NCI-H446 treated with DMSO at 0.1 percent for 48 hours (cell line): ENCODE measurements at regions not wholly inside any gene's neighbourhood (a gene's known extent, or its start where the extent isn't known, plus 50 kb on each side); places are given as distances from the start of the nearest gene placed in this dataset.

Source experiments
- DNase-seq: peaks from one replicate; lab custom pipeline; 2025; lab: John Stamatoyannopoulos, UW

DNA sequence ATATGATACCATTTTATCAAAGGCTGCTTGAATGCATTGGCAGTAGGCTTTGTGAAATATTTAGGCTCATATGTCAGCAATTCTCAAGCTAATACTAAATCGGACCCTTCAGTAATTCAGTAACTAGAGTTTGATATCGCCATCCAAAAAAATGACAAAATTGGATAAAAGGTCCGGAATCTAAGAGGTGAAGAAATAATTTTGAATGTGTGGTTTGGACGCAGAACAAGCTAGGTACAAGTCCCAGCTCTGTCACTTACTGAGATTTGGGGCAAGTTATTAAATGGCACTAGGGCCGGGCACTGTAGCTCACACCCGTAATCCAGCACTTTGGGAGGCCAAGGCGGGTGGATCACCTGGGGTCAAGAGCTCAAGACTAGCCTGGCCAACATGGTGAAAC, 956.5 kb downstream of the CDH11 start:
- no peak for DNase-seq

GRCh38 chr16:64162613-64163375, 959.1 kb downstream of the CDH11 start:
- no peak for DNase-seq

GRCh38 chr16:64159976-64160375, 961.9 kb downstream of the CDH11 start:
- no peak for DNase-seq

DNA sequence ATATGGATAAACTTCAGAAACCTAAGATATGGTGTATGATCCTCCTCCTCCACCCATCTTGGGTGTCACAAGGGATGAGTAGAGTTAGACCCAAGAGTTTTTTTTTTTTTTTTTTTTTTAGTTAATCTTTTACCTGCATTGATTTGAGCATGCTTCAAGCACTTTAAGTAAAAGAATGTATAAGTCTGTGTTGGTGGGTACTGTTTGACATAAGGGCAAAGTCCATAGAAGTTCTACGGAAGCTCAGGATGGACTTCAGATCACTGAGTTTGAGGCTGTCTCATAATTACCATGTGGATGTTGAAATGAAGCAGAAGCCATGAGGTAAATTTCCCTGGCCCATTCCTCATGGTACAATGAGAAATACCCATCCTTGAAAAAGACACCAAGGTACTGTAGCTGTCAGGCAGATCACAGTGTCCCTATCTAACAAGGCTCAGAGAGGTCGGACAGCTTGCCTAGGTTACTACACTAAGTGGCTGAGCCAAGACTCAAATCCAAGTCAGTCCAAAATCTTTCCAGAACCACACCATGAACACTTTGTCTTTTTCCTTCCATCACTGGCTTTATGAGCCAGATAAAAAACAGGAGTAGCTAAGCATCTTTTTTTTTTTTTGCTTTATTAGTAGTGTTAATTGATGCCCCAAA, 962.8 kb downstream of the CDH11 start:
- no peak for DNase-seq

GRCh38 chr16:64153718-64154117, 968.1 kb downstream of the CDH11 start:
- DNase-seq, result no peak

DNA sequence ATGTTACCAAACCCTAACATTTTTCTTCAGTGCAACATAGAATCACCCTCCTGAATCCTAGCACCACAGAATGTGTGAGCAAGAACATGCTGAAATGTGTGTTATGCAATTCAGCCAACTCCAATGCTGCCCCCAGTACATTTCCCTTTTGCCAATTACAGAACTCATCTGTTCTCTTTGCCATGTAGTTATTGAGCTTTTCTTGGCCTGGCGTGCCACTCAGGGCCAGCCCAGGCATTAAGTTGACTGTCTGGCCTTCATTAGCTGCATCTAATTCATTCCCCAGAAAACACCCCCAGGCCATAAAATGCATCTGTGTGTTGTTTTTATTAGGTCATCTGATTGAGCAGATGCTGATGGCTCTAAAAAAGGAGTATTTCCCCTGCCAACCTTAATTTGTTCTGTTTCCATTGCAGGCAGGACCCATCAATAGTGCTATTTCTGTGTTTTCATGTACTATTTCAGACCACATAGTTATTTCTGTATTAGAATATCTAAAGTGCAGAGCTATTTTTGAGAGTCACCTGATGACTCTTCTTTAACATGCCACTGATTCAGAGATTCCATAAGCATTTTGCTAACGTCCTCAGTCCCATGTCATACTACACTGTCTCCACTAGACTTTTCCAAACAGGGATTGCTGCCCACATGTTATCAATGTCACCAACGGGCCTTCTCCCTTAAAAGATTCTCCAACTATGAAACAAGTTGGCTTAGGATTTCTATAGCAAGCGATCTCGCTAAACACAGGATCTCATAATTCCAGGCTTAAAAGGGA, 969.7 kb downstream of the CDH11 start:
- peak; percentile 79 for DNase-seq

DNA sequence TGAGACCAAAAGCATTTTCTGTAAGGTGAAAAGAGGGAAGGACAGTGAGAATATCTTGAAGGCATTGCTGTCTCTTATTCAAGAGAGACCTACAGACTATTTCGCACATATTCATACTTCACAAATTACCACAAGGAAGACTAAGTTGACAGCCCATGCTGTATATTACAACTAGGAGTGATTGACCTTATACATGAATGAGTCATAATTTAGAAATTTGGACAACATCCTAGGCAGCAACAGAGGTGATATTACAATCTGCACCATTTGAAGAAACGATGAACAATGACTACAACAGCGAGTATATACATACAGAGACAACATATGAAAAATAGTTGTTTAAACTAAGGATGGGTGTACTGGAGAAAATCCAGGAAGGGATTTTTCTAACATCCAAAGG, 971.7 kb downstream of the CDH11 start:
- no peak for DNase-seq

- no peak for DNase-seq
Observed at GRCh38 chr16:64149756-64150155, 972.1 kb downstream of the CDH11 start.

DNA sequence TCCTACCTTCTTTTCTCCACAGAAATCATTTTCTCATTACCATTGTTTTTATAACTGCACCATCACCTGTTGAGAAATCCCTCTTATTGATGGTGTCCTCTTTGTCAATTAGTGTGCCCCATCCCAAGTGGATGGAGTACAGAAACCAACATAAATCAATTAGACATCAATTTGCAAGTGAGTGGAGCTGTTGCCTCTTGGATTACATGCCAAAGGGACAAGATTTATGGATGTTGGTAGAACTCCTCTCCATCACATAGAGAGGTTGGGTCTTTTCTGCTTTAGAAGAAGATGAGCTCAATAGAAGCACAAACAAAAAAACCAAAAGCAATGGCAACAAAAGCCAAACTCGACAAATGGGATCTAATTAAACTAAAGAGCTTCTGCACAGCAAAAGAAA, 973.5 kb downstream of the CDH11 start:
- DNase-seq, result no peak

GRCh38 chr16:64147941-64148340, 973.9 kb downstream of the CDH11 start:
- no peak for DNase-seq

DNA sequence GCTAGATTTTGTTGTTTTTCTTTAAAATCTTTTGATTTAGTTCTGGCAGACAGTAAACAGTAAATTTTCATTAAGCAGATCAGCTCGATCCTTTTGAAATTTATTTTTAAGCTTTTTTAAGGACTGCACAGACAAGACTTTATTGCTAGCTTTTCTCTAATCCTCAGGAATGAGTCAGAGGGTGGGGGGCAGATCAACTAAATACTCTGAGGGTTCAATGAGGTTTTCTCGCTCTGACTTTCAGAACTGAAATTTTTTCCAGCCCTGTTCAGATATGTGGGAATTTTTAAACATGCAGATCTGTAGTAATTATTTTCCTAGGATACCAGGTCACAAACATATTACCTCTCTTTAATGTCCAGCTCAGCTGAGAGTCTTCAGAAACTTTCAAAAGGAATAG, 977.2 kb downstream of the CDH11 start:
- DNase-seq, result no peak

GRCh38 chr16:64138621-64139020, 983.2 kb downstream of the CDH11 start:
- DNase-seq, result no peak

- DNase-seq, result no peak
Observed at GRCh38 chr16:64138006-64138405, 983.9 kb downstream of the CDH11 start.

DNA sequence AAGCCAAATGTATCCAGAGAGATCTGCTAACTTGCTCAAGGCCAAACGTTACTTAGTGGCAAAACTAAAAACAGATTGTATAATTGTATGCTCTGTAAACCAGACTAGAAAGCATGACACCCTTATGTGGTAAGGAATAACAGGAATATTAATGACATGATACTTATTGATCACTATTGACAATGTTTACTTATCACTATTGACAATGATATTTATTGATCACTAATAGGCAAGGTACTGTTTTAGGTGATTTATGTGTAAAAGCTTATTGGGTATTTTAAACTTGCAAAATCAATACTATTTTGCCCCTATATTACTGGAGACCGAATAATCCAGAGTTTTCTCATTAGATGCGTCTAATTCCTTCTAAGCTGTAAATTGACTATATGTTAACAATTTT, 985.1 kb downstream of the CDH11 start:
- DNase-seq, result no peak

DNA sequence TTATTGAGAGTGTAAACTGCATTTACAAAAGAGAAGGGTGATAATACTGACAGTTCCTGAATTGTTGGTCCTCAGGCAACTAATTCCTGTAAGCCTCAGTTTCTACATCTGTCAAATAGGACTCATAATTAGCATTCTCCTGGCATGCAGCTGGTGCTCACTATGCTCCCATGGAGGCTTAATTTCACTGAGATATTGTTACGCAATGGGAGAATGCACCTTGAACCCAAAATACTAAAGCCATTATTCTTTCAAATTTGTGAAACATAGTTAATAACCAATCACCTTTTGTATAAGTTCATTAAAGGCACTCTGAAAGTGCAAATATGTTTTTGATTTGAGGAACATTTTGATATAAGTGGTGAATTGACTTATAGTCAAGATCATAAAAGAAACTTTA, 985.5 kb downstream of the CDH11 start:
- no peak for DNase-seq

DNA sequence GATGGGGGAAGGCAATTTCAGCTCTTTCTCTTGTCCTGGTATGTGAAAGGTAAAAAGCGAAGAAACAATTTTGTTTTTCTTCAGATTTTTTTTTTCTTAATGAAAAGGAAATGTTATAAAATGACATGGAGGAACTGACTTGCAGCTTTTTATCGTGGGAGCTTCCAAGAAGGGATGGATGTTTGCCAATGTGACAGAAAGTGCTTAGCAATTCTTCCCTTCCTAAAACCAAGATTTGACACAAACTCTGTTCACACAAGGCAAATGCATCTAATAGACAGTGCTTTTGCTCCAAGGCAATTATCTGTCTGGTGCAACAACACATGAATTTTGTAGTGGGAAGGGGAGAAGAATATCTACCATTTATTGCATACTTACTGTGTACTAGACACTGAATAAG, 988.5 kb downstream of the CDH11 start:
- no peak for DNase-seq

DNA sequence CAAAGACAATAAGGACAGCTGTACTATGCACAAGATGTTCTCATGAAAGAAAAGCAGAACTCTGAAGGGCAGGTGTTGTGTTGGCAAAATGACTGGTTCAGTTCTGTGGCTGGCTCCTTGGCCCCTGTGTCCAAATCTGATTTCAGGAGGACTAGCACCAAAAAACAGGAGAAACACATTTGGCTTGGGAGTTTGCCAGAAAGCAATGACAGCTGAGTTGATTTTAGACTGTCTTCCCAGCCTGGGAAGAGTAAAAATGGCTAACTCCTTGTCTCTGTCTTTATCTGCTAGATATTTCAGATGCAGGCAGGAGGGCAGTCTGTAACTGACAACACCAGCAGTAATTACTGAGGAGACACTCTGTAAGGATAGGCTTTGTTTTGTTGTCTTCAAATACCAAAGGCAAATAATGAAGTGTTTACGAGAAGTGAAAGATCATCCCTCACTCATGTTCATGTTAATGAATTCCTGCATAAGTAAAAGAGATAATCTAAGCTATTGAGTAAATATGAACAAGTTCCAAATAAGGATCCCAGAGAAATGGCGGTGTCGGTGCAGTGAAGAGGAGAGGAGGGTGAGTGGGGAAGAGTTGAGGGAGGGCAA, 989.0 kb downstream of the CDH11 start:
- peak; percentile 36 for DNase-seq

DNA sequence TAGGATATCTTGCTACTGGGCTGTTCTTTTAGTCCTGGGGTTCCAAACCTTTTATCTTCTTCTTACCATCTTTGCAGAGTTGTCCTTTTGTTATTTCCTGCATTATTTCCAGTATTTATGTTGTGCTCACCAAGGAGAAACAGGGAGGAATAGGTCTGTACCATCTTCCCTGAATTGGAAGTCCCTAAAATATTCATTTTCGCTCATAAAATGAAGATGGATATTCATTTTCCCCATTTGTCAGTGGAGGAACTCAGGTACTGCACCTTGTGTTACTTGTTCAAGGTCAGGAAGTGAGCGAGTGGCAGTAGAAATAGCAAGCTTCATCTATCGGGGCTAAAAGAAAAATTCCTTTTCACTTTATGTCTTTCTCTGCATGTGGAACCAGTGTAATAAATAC, 989.7 kb downstream of the CDH11 start:
- no peak for DNase-seq

DNA sequence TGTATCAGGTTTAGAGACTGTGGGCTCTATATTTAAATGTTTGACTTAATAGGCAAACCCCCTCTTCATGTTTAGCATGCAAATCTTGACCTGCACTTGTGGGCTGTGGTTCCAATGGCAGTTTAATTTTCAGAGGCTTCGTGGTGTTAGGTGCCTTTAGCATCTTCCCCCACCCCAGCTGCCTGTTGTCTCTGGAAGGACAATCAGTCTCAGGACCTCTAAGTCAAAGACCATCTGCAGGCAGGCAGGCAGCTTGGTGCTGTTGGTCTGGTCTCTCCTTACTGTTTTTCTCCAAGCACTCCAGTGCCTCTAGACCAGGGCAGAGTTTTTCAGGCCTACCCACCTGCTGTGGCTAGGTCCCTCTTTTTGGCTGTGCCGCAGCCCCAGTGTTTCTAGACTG, 990.4 kb downstream of the CDH11 start:
- DNase-seq, result no peak

GRCh38 chr16:64130140-64130539, 991.7 kb downstream of the CDH11 start:
- DNase-seq, result no peak

DNA sequence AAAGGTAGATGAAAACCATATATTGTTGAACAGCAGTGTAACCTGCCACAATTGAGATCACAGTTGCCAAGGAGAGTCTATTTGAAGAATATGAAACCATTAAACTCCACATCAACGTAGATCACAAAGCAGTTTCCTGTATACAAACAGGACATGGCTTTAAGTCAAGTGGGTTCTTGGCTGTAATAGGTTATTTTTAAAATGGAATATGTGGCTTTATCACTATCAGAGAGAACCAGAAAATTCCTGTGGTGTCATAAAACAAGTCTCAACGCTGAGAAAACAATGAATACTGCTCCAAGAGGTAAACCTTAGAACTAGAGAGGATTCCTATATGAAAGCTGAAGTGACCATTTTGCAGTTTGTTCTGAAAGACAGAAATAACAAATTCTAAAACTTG, 999.7 kb downstream of the CDH11 start:
- DNase-seq, result no peak

- DNase-seq, result no peak
Observed at GRCh38 chr16:64121473-64121872, 1000.4 kb downstream of the CDH11 start.

- DNase-seq, result no peak
Observed at GRCh38 chr16:64116151-64116550, 1005.7 kb downstream of the CDH11 start.
